ENCODE measurements at regions not wholly inside any gene's neighbourhood (a gene's known extent, or its start where the extent isn't known, plus 50 kb on each side); places are given as distances from the start of the nearest gene placed in this dataset.

- Histone ChIP-seq H3K27ac (ENCODE audit: low read depth in 2 of 2, low read length in 2 of 2) (no peak overlapping the region), H3K9ac (ENCODE audit: low read length in 3 of 3) (no peak overlapping the region), H3K4me3 (ENCODE audit: low read length in 3 of 3) (no peak overlapping the region), H3K4me1 (ENCODE audit: control insufficient read depth in 2 of 3, insufficient read depth in 2 of 3, low read depth in 1 of 3, low read length in 3 of 3) (peaks cover 0 to 17% (median 8%) of the 10 kb centered on the region in 3 donors), H3K27me3 (ENCODE audit: control insufficient read depth, insufficient read depth, low read length) (no peaks in the 10 kb centered on the region), H3K36me3 (ENCODE audit: control insufficient read depth in 2 of 3, insufficient read depth in 3 of 3, low read length in 3 of 3) (no peaks in the 10 kb centered on the region), H3K9me3 (ENCODE audit: control insufficient read depth in 2 of 3, insufficient read depth in 1 of 3, low read length in 3 of 3) (no peaks in the 10 kb centered on the region)
- DNase-seq (no peak), FAIRE-seq (no peak)
- no peak for TF ChIP-seq CTCF (IDR thresholded peaks at IDR 0.05; ENCODE audit: borderline replicate concordance, extremely low read depth, insufficient read depth)
- intact Hi-C loops (cut with DNase I), result no loop called here
Measured at GRCh38 chr5:5065472-5065871, 74.7 kb upstream of the ADAMTS16 start.

GRCh38 chr5:5066276-5067186 lies 73.6 kb upstream of the ADAMTS16 start:
- Histone ChIP-seq H3K4me1 (ENCODE audit: control insufficient read depth in 2 of 3, insufficient read depth in 2 of 3, low read depth in 1 of 3, low read length in 3 of 3) (peaks cover 0 to 17% (median 8%) of the 10 kb centered on the region in 3 donors), H3K9me3 (ENCODE audit: control insufficient read depth in 2 of 3, insufficient read depth in 1 of 3, low read length in 3 of 3) (no peaks in the 10 kb centered on the region), H3K36me3 (ENCODE audit: control insufficient read depth in 2 of 3, insufficient read depth in 3 of 3, low read length in 3 of 3) (no peaks in the 10 kb centered on the region), H3K27ac (ENCODE audit: low read depth in 2 of 2, low read length in 2 of 2) (peak overlapping the region; percentile 23 to 49), H3K9ac (ENCODE audit: low read length in 3 of 3) (no peak overlapping the region), H3K27me3 (ENCODE audit: control insufficient read depth, insufficient read depth, low read length) (no peaks in the 10 kb centered on the region), H3K4me3 (ENCODE audit: low read length in 3 of 3) (no peak overlapping the region)
- TF ChIP-seq CTCF (IDR thresholded peaks at IDR 0.05; ENCODE audit: borderline replicate concordance, extremely low read depth, insufficient read depth), result no peak
- intact Hi-C loops (cut with DNase I), result no loop called here
- no peak for FAIRE-seq
- peak in 2 of 5 donors; percentile 18 to 41 for DNase-seq

DNA sequence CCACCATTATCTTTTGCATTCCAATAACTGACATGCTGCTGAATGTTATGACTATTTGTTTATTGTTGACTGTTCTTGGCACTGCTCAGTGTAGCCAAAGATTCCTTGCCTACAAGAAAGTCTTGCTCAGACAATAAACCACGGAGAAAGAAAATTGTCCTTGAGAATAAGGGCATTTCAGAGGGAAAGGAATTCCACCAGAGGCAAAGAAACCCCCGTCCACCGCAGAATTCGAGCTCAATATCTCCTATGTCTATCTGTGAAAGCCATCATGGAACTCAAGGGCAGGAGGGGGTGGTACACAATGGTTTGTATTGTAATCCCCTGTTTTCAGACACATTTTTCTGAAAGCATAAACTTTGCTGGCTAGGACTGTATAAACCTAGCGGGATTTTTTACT lies 70.3 kb upstream of the ADAMTS16 start:
- DNase-seq (no peak), FAIRE-seq (no peak)
- H3K36me3 ChIP-seq (ENCODE audit: control insufficient read depth in 2 of 3, insufficient read depth in 3 of 3, low read length in 3 of 3), result no peaks in the 10 kb centered on the region
- intact Hi-C loops (cut with DNase I), result no loop called here
- H3K4me3 ChIP-seq (ENCODE audit: low read length in 3 of 3), result no peak overlapping the region
- H3K27me3 ChIP-seq (ENCODE audit: control insufficient read depth, insufficient read depth, low read length), result no peaks in the 10 kb centered on the region
- H3K27ac ChIP-seq (ENCODE audit: low read depth in 2 of 2, low read length in 2 of 2), result no peak overlapping the region
- TF ChIP-seq CTCF (IDR thresholded peaks at IDR 0.05; ENCODE audit: borderline replicate concordance, extremely low read depth, insufficient read depth), result no peak
- H3K4me1 ChIP-seq (ENCODE audit: control insufficient read depth in 2 of 3, insufficient read depth in 2 of 3, low read depth in 1 of 3, low read length in 3 of 3), result peaks cover 0 to 8% (median 4%) of the 10 kb centered on the region in 3 donors
- H3K9me3 ChIP-seq (ENCODE audit: control insufficient read depth in 2 of 3, insufficient read depth in 1 of 3, low read length in 3 of 3), result no peaks in the 10 kb centered on the region
- H3K9ac ChIP-seq (ENCODE audit: low read length in 3 of 3), result no peak overlapping the region

Data from kidney (tissue), 13 donors.